T-helper 1 cell (primary cell): ENCODE measurements at regions not wholly inside any gene's neighbourhood (a gene's known extent, or its start where the extent isn't known, plus 50 kb on each side); places are given as distances from the start of the nearest gene placed in this dataset.
"Not testable (repeated sequence)": the region's sequence is repeated elsewhere in the genome, so short reads cannot be mapped to it uniquely, and the experiment has no call there.

Experiments
- DNase-seq, 5 donors: peaks; one replicate each; pipeline ENCODE4 v3.0.0-alpha.2; 2012 to 2020

DNA sequence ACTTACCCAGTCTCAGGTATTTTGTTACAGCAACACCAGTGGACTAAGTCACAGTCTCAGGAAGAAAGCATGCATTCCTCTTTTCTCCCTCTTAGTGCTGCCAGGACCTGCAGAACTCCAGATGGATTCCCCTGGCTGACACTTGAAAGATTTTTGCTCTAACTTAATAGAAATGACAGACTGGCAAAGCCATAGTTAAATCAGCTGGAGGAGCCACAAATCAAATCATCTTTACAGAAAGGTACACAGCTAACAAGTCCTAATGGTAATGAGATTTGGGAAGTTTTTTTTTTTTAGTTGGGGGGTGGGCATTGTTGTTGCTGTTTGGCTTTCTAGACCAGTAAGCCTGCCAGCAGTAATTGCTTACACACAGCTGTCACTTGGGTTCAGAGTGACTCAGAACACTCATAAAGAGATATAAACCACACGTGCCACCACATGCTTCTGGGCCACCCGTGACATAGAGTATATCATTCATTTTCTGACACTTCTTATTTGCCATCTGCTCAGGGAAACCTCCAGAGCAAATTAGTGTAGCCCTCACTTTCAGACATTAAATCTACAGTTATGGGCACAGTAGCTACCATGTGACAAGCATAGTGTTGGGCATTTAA, 72.4 kb downstream of the FH start:
- no peak for DNase-seq

GRCh38 chr1:241444836-241445235, 74.7 kb downstream of the FH start:
- DNase-seq, result no peak

GRCh38 chr1:241443561-241443960, 76.0 kb downstream of the FH start:
- DNase-seq, result no peak

DNA sequence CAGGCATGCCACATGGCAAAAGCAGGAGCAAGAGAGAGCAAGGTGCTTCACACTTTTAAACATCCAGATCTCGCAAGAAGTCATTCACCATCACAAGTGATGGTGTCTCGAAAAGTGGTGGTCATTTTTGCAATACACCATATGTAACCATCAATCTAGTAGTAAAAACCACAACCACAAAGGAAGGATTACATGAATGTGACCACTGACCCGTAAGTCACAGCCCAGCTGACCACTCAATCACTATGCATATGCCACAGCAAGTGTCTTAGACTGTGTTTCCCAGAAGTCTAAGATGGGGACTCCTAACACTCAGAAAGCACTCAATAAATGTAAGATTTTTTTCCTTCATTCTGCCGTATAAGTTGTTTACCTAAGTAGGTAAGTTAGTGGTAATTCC, 76.9 kb downstream of the FH start:
- no peak for DNase-seq

GRCh38 chr1:241440904-241441303, 78.7 kb downstream of the FH start:
- no peak for DNase-seq

- not testable (repeated sequence) for DNase-seq
Measured at GRCh38 chr1:241438686-241439085, 80.9 kb downstream of the FH start.

- DNase-seq, result no peak
Measured at GRCh38 chr1:241432241-241432640, 75.2 kb upstream of the RGS7 start.

DNA sequence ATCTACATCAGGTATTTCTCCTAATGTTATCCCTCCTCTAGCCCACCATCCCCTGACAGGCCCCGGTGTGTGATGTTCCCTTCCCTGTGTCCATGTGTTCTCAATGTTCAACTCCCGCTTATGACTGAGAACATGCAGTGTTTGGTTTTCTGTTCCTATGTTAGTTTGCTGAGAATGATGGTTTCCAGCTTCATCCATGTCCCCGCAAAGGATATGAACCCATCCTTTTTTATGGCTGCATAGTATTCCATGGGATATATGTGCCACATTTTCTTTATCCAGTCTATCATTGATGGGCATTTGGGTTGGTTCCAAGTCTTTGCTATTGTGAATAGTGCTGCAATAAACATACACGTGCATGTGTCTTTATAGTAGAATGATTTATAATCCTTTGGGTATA, 68.1 kb upstream of the RGS7 start:
- DNase-seq, result not testable (repeated sequence)

GRCh38 chr1:241424480-241424971, 67.5 kb upstream of the RGS7 start:
- DNase-seq, result no peak

DNA sequence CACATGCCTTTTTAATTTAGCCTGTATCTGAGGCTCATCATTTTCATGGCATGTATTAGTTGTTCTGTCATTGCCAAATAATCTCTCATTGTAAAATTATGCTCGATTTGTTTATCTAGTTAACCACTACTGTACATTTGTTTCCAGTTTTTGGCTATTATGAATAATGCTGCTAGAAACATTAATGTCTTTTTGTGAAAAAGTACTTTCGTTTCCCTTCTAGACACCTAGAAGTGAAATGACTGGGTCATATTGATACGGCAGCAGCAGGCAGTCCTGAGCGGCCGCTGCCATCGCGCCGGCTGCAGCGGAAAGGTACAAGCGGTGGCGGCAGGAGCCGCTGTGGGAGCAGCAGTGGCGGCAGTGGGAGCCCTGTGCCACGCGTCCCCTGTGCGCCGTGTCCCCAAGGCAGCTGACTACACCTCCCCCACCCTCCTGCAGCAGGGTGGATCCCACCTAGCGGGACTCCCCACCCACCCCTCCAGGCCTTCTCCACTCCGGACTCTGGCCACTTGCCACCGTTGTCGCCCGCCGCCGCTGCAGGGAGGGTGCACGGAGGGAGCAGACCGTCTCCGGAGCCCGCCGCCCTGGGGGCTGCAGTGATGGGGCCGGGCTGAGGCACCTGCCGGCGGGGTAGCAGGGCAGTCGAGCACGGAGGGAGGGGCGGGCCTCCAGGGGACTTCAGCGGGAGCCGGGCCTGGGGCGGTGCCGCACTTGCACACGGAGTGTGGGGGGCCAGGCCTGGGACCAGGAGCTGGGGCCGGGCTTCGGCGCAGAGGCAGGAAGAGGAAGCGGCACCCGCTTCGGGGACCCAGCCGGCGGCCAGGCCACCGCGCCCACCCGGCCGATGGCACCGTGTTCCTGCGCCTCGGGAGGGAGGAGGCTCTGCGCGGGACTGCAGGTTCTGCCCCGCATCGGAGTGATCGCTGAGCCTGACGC, 66.8 kb upstream of the RGS7 start:
- DNase-seq, result peak in 1 of 5 donors; percentile 11

DNA sequence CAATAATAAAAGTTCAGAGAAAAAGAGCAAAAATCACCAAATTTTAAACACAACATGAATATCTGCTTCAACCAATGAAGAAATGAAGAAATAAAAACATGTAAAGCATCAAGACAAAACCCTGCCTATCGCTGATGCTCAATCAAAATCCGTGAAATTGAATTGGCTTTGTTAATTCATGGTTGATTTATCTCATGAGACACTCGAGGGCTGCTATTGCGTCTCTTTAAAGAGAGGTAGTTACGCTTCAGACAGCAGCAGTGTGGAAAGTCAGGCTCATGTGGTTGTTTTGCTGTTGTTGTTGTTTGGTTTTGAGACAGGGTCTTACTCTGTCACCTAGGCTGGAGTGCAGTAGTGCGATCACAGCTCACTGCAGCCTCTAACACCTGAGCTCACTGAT, 65.5 kb upstream of the RGS7 start:
- DNase-seq, result no peak

GRCh38 chr1:241419986-241420385, 63.0 kb upstream of the RGS7 start:
- DNase-seq, result no peak

- no peak for DNase-seq
Measured at GRCh38 chr1:241417258-241417657, 60.3 kb upstream of the RGS7 start.

DNA sequence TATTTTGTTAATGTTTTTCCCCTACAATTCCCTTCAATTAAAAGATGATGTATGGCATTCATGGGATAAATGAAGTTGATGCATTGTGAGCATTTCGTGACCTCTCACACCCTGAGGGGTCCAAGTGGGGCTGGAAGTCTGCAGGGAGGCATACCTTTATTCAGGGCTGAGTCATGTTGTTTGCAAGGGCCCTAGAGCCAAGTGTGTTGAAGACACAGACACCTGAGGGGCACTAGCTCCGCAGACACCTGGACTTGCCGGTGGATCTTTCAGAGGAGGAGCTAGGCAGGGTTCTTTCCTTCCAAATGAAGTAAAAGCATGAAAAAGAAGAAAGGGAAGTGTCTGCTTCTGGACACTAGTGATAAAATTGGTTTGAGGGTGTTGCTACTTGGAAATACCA, 57.0 kb upstream of the RGS7 start:
- DNase-seq, result no peak

- DNase-seq, result no peak
Measured at GRCh38 chr1:241413386-241413785, 56.4 kb upstream of the RGS7 start.

DNA sequence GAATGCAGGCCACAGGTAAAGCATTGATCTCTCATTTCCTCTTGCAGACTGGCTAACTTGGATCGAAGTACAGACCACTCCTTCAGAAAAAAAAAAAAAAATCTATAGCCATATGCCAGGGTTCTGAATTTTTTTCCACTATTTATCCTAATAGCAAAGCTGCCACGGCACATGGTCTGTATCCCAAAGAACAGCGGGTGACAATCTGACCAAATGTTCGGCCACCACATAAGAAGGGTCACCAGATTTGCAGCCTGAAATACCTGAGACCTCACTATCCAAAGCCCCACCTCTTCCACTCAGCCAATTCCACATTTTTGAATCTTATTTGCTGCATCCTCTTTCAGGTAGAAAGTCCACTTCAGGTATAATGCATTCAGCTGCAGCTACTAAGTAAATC, 55.6 kb upstream of the RGS7 start:
- no peak for DNase-seq

DNA sequence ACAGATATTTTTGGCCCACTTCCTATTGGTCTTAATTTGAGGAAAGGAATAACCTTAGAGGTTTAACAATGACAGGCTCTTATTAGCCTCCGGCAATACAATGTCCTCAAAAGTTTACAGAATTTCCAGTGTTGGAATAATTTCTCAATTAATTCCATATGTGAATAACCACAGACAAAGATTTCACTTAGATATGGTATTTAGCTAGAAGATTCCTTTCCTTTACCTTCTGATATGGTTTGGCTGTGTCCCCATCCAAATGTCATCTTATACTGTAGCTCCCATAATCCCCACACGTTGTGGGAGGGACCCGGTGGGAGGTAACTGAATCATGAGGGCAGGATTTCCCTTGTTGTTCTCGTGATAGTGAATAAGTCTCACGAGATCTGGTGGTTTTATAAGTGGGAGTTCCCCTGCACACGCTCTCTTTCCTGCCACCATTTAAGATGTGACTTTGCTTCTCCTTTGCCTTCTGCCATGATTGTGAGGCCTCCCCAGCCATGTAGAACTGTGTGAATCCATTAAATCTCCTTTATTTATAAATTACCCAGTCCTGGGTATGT, 54.9 kb upstream of the RGS7 start:
- DNase-seq, result no peak

DNA sequence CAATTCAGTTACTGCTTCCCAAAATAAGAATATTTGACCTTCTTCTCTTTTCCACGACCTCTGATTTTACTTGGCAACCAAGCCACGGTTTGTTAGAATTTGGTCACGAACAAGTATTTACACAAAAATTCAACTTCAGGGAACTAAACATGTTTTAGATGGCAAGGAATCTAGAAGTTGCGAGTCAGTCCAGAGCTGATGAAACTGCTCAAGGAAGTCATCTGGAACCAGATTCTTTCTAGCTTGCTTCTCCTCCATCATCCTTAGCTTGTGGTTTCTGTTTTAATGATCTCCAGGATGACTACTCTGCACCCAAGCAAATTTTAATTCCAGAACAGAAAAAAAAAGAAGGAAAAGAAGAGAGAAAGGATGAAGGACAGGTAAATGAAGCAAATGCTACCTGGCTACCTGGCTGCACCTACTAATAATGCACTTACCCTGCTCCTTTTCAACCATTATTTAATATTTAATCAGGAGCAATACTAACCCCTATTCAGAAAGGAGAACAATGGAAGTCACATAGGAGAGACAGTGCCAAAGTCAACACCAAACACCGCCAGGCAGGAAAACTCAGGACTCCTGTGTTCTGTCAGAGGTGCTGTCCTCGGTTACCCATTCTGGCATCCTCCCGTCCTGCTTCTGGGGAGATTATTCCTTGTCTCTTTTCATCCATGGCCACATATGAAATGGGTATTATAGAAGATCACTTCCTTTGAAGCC, 54.2 kb upstream of the RGS7 start:
- DNase-seq, result no peak

GRCh38 chr1:241408170-241408569, 51.2 kb upstream of the RGS7 start:
- no peak for DNase-seq
